Gastroesophageal sphincter (tissue), 3 donors: ENCODE measurements at regions not wholly inside any gene's neighbourhood (a gene's known extent, or its start where the extent isn't known, plus 50 kb on each side); places are given as distances from the start of the nearest gene placed in this dataset.

Source experiments
- EP300 ChIP-seq: sonication (generic); formaldehyde crosslinking; IDR thresholded peaks from one replicate; pipeline ENCODE4 v1.6.1; 2017; ENCODE audit warnings: antibody characterized with exemption, mild to moderate bottlenecking
- POLR2A ChIP-seq, 2 donors: fragments of 450-650 bp; IDR thresholded peaks; one replicate each; pipeline ENCODE4 v1.6.1; 2017; ENCODE audit warnings: antibody characterized with exemption in 2 of 2, mild to moderate bottlenecking in 2 of 2, moderate library complexity in 1 of 2
- POLR2AphosphoS5 ChIP-seq: sonication (generic); formaldehyde crosslinking; IDR thresholded peaks from one replicate; pipeline ENCODE4 v1.6.1; 2017; ENCODE audit warnings: antibody characterized with exemption
- TF ChIP-seq, protein P1 (sequence below), 4 experiments: fragments of 200-600 bp in 2 of 4; fragments of 450-650 bp in 2 of 4; sonication (generic) in 1 of 4; IDR thresholded peaks; one replicate each; pipeline ENCODE4 v1.5.1; 2017 to 2019; ENCODE audit warnings: antibody characterized with exemption in 4 of 4, mild to moderate bottlenecking in 2 of 4, moderate library complexity in 2 of 4

DNA sequence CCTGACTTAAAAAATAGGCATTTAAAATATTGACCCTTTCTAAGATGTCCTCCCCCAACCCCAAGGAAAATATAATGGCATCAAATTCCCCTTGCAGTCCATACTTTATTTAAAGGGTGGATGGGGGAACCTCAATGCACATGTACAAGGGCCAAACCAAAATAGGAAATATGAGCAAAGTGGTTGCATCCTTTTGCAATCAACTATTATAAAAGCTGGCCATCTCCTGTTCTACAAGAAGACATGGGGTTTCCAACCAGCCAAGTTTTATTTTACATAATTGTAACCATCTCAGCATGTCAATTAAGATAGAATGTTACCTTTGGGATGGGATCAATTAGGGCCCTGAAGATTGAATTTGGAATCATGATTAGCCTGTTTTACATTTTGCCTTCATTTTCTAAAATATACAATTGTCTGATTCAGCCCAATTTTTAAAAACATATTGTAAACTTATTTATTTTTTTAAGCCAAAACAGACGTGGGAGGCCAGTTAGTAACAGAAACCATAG is 146.7 kb upstream of the NFIA start:
- TF ChIP-seq POLR2A (IDR thresholded peaks at IDR 0.05) (no peak), POLR2AphosphoS5 (no peak), EP300 (no peak)
- TF ChIP-seq, protein P1, sequence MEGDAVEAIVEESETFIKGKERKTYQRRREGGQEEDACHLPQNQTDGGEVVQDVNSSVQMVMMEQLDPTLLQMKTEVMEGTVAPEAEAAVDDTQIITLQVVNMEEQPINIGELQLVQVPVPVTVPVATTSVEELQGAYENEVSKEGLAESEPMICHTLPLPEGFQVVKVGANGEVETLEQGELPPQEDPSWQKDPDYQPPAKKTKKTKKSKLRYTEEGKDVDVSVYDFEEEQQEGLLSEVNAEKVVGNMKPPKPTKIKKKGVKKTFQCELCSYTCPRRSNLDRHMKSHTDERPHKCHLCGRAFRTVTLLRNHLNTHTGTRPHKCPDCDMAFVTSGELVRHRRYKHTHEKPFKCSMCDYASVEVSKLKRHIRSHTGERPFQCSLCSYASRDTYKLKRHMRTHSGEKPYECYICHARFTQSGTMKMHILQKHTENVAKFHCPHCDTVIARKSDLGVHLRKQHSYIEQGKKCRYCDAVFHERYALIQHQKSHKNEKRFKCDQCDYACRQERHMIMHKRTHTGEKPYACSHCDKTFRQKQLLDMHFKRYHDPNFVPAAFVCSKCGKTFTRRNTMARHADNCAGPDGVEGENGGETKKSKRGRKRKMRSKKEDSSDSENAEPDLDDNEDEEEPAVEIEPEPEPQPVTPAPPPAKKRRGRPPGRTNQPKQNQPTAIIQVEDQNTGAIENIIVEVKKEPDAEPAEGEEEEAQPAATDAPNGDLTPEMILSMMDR (IDR thresholded peaks at IDR 0.05): no peak
